GM23338 (cell line): ENCODE measurements at regions not wholly inside any gene's neighbourhood (a gene's known extent, or its start where the extent isn't known, plus 50 kb on each side); places are given as distances from the start of the nearest gene placed in this dataset.
A peak's percentile ranks its signal among the peaks of the same experiment; 100 is the strongest.

Source experiments
- ATAC-seq: fragments of 200-7000 bp; cut with Tn5 transposase; 3 replicates; pipeline ENCODE4 v1.9.1; 2020
- DNase-seq: peaks from one replicate; pipeline ENCODE4 v3.0.0-alpha.2; 2015; ENCODE audit warnings: low spot score
- H2AFZ ChIP-seq: fragments of 200-600 bp; sonication (generic); 2 replicates; pipeline ENCODE4 v1.8.0; 2016; ENCODE audit warnings: antibody characterized with exemption, mild to moderate bottlenecking, moderate library complexity
- H3F3A ChIP-seq: fragments of 200-600 bp; sonication (generic); replicated peaks from 2 replicates; pipeline ENCODE4 v1.8.0; 2017; ENCODE audit warnings: antibody characterized with exemption, mixed run types, low read depth
- H3K27ac ChIP-seq: fragments of 200-600 bp; sonication (generic); 2 replicates; pipeline ENCODE4 v1.6.1; 2016; ENCODE audit warnings: low read depth
- H3K27me3 ChIP-seq: fragments of 200-600 bp; sonication (generic); 2 replicates; pipeline ENCODE4 v1.8.0; 2016; ENCODE audit warnings: mild to moderate bottlenecking, mixed run types, moderate library complexity; ENCODE audit not compliant: insufficient read depth
- H3K36me3 ChIP-seq: fragments of 200-600 bp; sonication (generic); 2 replicates; pipeline ENCODE4 v1.8.0; 2016; ENCODE audit warnings: mild to moderate bottlenecking; ENCODE audit not compliant: insufficient read depth
- H3K4me1 ChIP-seq: fragments of 200-600 bp; sonication (generic); 2 replicates; pipeline ENCODE4 v1.8.0; 2016; ENCODE audit warnings: mild to moderate bottlenecking, moderate library complexity; ENCODE audit not compliant: insufficient read depth
- H3K4me2 ChIP-seq: fragments of 200-600 bp; sonication (generic); 2 replicates; pipeline ENCODE4 v1.7.1; 2017; ENCODE audit warnings: mixed run types
- H3K4me3 ChIP-seq: fragments of 200-600 bp; sonication (generic); 2 replicates; pipeline ENCODE4 v1.6.1; 2016; ENCODE audit warnings: mixed run types
- H3K79me2 ChIP-seq: fragments of 200-600 bp; sonication (generic); replicated peaks from 2 replicates; pipeline ENCODE4 v1.8.0; 2017; ENCODE audit warnings: mild to moderate bottlenecking; ENCODE audit not compliant: insufficient read depth
- H3K9me2 ChIP-seq: fragments of 200-600 bp; sonication (generic); 2 replicates; pipeline ENCODE4 v1.8.0; 2017; ENCODE audit not compliant: insufficient read depth
- H4K20me1 ChIP-seq: fragments of 200-600 bp; sonication (generic); replicated peaks from 2 replicates; pipeline ENCODE4 v1.8.0; 2017; ENCODE audit warnings: mild to moderate bottlenecking; ENCODE audit not compliant: insufficient read depth
- H3K27ac Mint-ChIP-seq: 2 replicates; pipeline ENCODE4 v1.8.0; 2020; ENCODE audit warnings: inconsistent platforms, mild to moderate bottlenecking, moderate library complexity, mixed read lengths
- H3K27me3 Mint-ChIP-seq: 3 replicates; pipeline ENCODE4 v1.8.0; 2022; ENCODE audit warnings: low read depth, mild to moderate bottlenecking, moderate library complexity, mixed read lengths, inconsistent platforms; ENCODE audit not compliant: insufficient read depth, poor library complexity
- H3K36me3 Mint-ChIP-seq: 3 replicates; pipeline ENCODE4 v1.8.0; 2021; ENCODE audit warnings: low read depth, mild to moderate bottlenecking, inconsistent platforms, moderate library complexity, mixed read lengths
- H3K4me1 Mint-ChIP-seq: 3 replicates; pipeline ENCODE4 v1.8.0; 2020; ENCODE audit warnings: mild to moderate bottlenecking, inconsistent platforms, mixed read lengths
- H3K4me3 Mint-ChIP-seq: 3 replicates; pipeline ENCODE4 v1.8.0; 2021; ENCODE audit warnings: moderate library complexity, mild to moderate bottlenecking, inconsistent platforms, mixed read lengths
- H3K9me3 Mint-ChIP-seq: 3 replicates; pipeline ENCODE4 v1.8.0; 2020; ENCODE audit warnings: moderate library complexity, mild to moderate bottlenecking, inconsistent platforms, mixed read lengths
- CREB1 ChIP-seq: fragments of 250-450 bp; sonication (Bioruptor Pico); IDR thresholded peaks from 2 replicates; pipeline ENCODE4 v1.5.0; 2020; ENCODE audit warnings: low read depth, mild to moderate bottlenecking, moderate library complexity
- EZH2 ChIP-seq: fragments of 200-600 bp; sonication (generic); IDR thresholded peaks from one replicate; pipeline ENCODE4 v1.8.0; 2017; ENCODE audit warnings: antibody characterized with exemption, mild to moderate bottlenecking, low read depth; ENCODE audit not compliant: unreplicated experiment
- EZH2phosphoT487 ChIP-seq: fragments of 200-600 bp; sonication (generic); IDR thresholded peaks from one replicate; pipeline ENCODE4 v1.8.1; 2018; ENCODE audit warnings: antibody characterized with exemption; ENCODE audit not compliant: unreplicated experiment
- NANOG ChIP-seq: IDR thresholded peaks from 2 replicates; pipeline ENCODE4 v1.6.1; 2016; ENCODE audit warnings: antibody characterized with exemption, borderline replicate concordance
- POLR2AphosphoS5 ChIP-seq: IDR thresholded peaks from 2 replicates; pipeline ENCODE4 v1.6.1; 2016; ENCODE audit warnings: antibody characterized with exemption, low read depth
- STAT1 ChIP-seq: IDR thresholded peaks from one replicate; pipeline ENCODE4 v1.6.1; 2016; ENCODE audit warnings: antibody characterized with exemption; ENCODE audit not compliant: unreplicated experiment
- ZNF114 ChIP-seq: fragments of 250-450 bp; sonication (Bioruptor Pico); IDR thresholded peaks from 2 replicates; pipeline ENCODE4 v1.5.0; 2020; ENCODE audit warnings: mild to moderate bottlenecking, moderate library complexity
- ZNF331 ChIP-seq: fragments of 250-450 bp; sonication (Bioruptor Pico); IDR thresholded peaks from 2 replicates; pipeline ENCODE4 v1.5.0; 2020; ENCODE audit warnings: low read depth, mild to moderate bottlenecking, moderate library complexity
- TF ChIP-seq, protein P1 (sequence below), 2 experiments: fragments of 200-600 bp in 1 of 2; sonication (generic) in 1 of 2; conservative IDR thresholded peaks; 2 replicates each; pipeline versions ENCODE4 v1.5.1 to v1.6.1; 2016 to 2017; ENCODE audit warnings: antibody characterized with exemption in 2 of 2, low read depth in 2 of 2, mild to moderate bottlenecking in 2 of 2, moderate library complexity in 1 of 2
- TF ChIP-seq, protein P2 (sequence below): IDR thresholded peaks from one replicate; pipeline ENCODE4 v1.6.1; 2018; ENCODE audit warnings: antibody characterized with exemption; ENCODE audit not compliant: unreplicated experiment

DNA sequence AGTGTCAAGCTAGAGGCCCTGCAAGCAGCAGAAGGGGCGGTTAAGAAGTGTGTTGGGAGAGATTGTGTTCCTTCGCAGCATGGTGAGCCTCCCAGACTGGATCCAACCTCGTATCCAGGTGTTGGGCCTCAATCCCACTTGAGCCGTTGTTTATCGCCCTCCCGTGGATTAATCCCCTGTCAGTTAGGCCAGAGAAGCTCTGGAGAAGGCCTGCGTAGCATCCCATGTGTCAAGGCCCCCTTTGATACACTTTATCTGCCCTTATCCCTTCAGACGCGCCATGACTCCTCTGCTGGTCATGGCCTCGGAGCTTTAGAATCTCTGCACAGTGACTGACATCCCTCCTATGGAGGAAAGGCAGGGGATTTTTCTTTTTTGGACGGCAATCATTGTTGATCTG, 181.0 kb downstream of the ZFP64 start:
- no peak overlapping the region for H3K4me2 ChIP-seq
- no peaks in the 10 kb centered on the region for H3K79me2 ChIP-seq
- H2AFZ ChIP-seq: peak overlapping the region; percentile 70; the same call in 1 of the 2 replicates
- H3K36me3 ChIP-seq: no peaks in the 10 kb centered on the region
- H3K27ac ChIP-seq: no peak overlapping the region
- Mint-ChIP-seq H3K4me1 (peaks cover 15% of the 10 kb centered on the region), H3K4me3 (no peak overlapping the region), H3K36me3 (no peaks in the 10 kb centered on the region), H3K27me3 (peaks cover 1% of the 10 kb centered on the region), H3K27ac (peak overlapping the region; percentile 25; the same call in 1 of the 2 replicates), H3K9me3 (0 out of 3 replicates have a peak, but pooled peaks cover 2% of the 10 kb centered on the region)
- TF ChIP-seq, protein P1, sequence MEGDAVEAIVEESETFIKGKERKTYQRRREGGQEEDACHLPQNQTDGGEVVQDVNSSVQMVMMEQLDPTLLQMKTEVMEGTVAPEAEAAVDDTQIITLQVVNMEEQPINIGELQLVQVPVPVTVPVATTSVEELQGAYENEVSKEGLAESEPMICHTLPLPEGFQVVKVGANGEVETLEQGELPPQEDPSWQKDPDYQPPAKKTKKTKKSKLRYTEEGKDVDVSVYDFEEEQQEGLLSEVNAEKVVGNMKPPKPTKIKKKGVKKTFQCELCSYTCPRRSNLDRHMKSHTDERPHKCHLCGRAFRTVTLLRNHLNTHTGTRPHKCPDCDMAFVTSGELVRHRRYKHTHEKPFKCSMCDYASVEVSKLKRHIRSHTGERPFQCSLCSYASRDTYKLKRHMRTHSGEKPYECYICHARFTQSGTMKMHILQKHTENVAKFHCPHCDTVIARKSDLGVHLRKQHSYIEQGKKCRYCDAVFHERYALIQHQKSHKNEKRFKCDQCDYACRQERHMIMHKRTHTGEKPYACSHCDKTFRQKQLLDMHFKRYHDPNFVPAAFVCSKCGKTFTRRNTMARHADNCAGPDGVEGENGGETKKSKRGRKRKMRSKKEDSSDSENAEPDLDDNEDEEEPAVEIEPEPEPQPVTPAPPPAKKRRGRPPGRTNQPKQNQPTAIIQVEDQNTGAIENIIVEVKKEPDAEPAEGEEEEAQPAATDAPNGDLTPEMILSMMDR (conservative IDR thresholded peaks at IDR 0.05; ENCODE audit: low read depth in 2 of 2): peak; percentile 21 to 64; a peak in 3 of 4 replicates
- no peak for TF ChIP-seq CREB1 (CRISPR knock-in tag)
- no peak overlapping the region for H3K4me3 ChIP-seq
- ATAC-seq (peak; percentile 84), DNase-seq (peak; percentile 49)
- H4K20me1 ChIP-seq: no peaks in the 10 kb centered on the region
- H3K9me2 ChIP-seq: no peaks in the 10 kb centered on the region
- no peaks in the 10 kb centered on the region for H3K27me3 ChIP-seq
- peaks cover 4% of the 10 kb centered on the region for H3K4me1 ChIP-seq
- no peaks in the 10 kb centered on the region for H3F3A ChIP-seq

DNA sequence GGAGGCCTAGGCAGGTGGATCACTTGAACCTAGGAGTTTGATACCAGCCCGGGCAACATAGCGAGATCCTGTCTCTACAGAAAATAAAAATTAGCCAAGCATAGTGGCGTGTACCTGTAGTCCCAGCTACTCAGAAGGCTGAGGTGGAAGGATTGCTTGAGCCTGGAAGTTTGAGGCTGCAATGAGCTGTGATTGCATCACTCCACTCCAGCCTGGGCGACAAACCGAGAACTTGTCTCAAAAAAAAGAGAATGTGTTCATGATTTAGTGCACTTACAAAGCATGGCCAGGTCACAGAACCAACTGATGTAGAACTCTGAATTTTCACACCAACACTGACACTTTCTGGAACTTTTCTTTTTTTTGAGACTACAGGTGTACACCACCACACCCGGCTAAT, 182.7 kb downstream of the ZFP64 start:
- H3K79me2 ChIP-seq: no peaks in the 10 kb centered on the region
- TF ChIP-seq EZH2phosphoT487 (no peak), NANOG (no peak)
- TF ChIP-seq, protein P2, sequence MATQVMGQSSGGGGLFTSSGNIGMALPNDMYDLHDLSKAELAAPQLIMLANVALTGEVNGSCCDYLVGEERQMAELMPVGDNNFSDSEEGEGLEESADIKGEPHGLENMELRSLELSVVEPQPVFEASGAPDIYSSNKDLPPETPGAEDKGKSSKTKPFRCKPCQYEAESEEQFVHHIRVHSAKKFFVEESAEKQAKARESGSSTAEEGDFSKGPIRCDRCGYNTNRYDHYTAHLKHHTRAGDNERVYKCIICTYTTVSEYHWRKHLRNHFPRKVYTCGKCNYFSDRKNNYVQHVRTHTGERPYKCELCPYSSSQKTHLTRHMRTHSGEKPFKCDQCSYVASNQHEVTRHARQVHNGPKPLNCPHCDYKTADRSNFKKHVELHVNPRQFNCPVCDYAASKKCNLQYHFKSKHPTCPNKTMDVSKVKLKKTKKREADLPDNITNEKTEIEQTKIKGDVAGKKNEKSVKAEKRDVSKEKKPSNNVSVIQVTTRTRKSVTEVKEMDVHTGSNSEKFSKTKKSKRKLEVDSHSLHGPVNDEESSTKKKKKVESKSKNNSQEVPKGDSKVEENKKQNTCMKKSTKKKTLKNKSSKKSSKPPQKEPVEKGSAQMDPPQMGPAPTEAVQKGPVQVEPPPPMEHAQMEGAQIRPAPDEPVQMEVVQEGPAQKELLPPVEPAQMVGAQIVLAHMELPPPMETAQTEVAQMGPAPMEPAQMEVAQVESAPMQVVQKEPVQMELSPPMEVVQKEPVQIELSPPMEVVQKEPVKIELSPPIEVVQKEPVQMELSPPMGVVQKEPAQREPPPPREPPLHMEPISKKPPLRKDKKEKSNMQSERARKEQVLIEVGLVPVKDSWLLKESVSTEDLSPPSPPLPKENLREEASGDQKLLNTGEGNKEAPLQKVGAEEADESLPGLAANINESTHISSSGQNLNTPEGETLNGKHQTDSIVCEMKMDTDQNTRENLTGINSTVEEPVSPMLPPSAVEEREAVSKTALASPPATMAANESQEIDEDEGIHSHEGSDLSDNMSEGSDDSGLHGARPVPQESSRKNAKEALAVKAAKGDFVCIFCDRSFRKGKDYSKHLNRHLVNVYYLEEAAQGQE: no peak
- no peak overlapping the region for H3K4me2 ChIP-seq
- H3F3A ChIP-seq: no peaks in the 10 kb centered on the region
- no peaks in the 10 kb centered on the region for H3K27me3 ChIP-seq
- no peaks in the 10 kb centered on the region for H3K36me3 ChIP-seq
- H3K27ac ChIP-seq: no peak overlapping the region
- no peaks in the 10 kb centered on the region for H4K20me1 ChIP-seq
- Mint-ChIP-seq H3K27me3 (peaks cover 1% of the 10 kb centered on the region), H3K4me3 (no peak overlapping the region), H3K27ac (no peak overlapping the region), H3K4me1 (peaks cover 27% of the 10 kb centered on the region), H3K9me3 (0 out of 3 replicates have a peak, but pooled peaks cover 2% of the 10 kb centered on the region), H3K36me3 (no peaks in the 10 kb centered on the region)
- DNase-seq (no peak), ATAC-seq (no peak)
- no peaks in the 10 kb centered on the region for H3K9me2 ChIP-seq
- H3K4me3 ChIP-seq: no peak overlapping the region
- H3K4me1 ChIP-seq: peaks cover 14% of the 10 kb centered on the region
- H2AFZ ChIP-seq: no peak overlapping the region

DNA sequence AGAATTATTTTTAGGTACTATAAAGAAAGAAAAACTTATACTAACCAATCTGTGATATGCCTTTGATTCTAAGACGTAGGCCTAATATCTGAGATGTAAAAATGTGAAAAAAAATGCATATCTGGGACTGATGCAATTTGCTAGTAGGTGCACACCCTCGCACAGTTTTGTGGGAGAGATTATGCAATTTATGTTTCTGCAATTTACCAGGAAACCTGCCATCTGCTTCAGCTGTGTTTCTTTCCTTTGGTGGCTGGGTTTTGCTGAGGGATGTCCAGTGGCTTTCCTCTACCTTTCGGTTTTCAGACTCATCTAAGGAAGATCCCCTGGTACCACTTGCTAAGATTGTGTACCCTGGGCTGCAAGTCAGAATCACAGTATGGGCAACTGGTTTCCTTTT, 186.9 kb downstream of the ZFP64 start:
- Histone ChIP-seq H3K27ac (no peak overlapping the region), H3K4me3 (no peak overlapping the region), H4K20me1 (no peaks in the 10 kb centered on the region), H3K4me1 (peaks cover 31% of the 10 kb centered on the region), H3F3A (no peaks in the 10 kb centered on the region), H3K79me2 (no peaks in the 10 kb centered on the region), H2AFZ (no peak overlapping the region), H3K27me3 (no peaks in the 10 kb centered on the region), H3K4me2 (no peak overlapping the region), H3K9me2 (no peaks in the 10 kb centered on the region), H3K36me3 (no peaks in the 10 kb centered on the region)
- H3K36me3 Mint-ChIP-seq: no peaks in the 10 kb centered on the region
- H3K4me3 Mint-ChIP-seq: no peak overlapping the region
- no peak overlapping the region for H3K27ac Mint-ChIP-seq
- H3K27me3 Mint-ChIP-seq: peaks cover under 1% of the 10 kb centered on the region
- no peaks in the 10 kb centered on the region for H3K9me3 Mint-ChIP-seq
- no peak for ATAC-seq
- H3K4me1 Mint-ChIP-seq: peaks cover 36% of the 10 kb centered on the region
- DNase-seq: no peak
- no peak for TF ChIP-seq CREB1 (CRISPR knock-in tag)
- no peak for TF ChIP-seq STAT1
- TF ChIP-seq ZNF114: no peak
- TF ChIP-seq, protein P1 (conservative IDR thresholded peaks at IDR 0.05; ENCODE audit: low read depth in 2 of 2): no peak
- TF ChIP-seq EZH2: no peak
- TF ChIP-seq NANOG: no peak
- no peak for TF ChIP-seq POLR2AphosphoS5
- TF ChIP-seq ZNF331 (CRISPR knock-in tag): no peak
